ENCODE measurements at regions not wholly inside any gene's neighbourhood (a gene's known extent, or its start where the extent isn't known, plus 50 kb on each side); places are given as distances from the start of the nearest gene placed in this dataset.

GRCh38 chr2:16000642-16001041 is 60.3 kb downstream of the MYCN start:
- H3K27ac ChIP-seq (ENCODE audit: low read depth, low read length), result no peak overlapping the region
- no peak overlapping the region for H2AFZ ChIP-seq (ENCODE audit: low read depth, low read length, severe bottlenecking)
- no peak overlapping the region for H3K9ac ChIP-seq (ENCODE audit: low read length)
- no peaks in the 10 kb centered on the region for H4K20me1 ChIP-seq (ENCODE audit: low read depth, low read length)
- no peaks in the 10 kb centered on the region for H3F3A ChIP-seq (ENCODE audit: insufficient read depth)
- H3K4me2 ChIP-seq (ENCODE audit: low read depth, low read length, poor library complexity, severe bottlenecking), result no peak overlapping the region
- H3K79me2 ChIP-seq (ENCODE audit: insufficient read depth, low read length), result no peaks in the 10 kb centered on the region
- TF ChIP-seq CTCF (IDR thresholded peaks at IDR 0.05; ENCODE audit: insufficient read depth, low read length, poor library complexity, severe bottlenecking), result no peak
- no peak for TF ChIP-seq EZH2phosphoT487 (conservative IDR thresholded peaks at IDR 0.05; ENCODE audit: low read length)
- no peak overlapping the region for H3K4me3 ChIP-seq (ENCODE audit: insufficient read depth, low read length, poor library complexity, severe bottlenecking)
- H3K27me3 ChIP-seq (ENCODE audit: low read length), result no peaks in the 10 kb centered on the region
- no peaks in the 10 kb centered on the region for H3K36me3 ChIP-seq (ENCODE audit: low read length)
- no peaks in the 10 kb centered on the region for H3K9me3 ChIP-seq (ENCODE audit: insufficient read depth, low read length)
- H3K9me2 ChIP-seq (replicated peaks; ENCODE audit: insufficient read depth, low read length), result no peaks in the 10 kb centered on the region

GRCh38 chr2:15999596-16000469 is 59.5 kb downstream of the MYCN start:
- Histone ChIP-seq H3K9ac (ENCODE audit: low read length) (no peak overlapping the region), H3K4me2 (ENCODE audit: low read depth, low read length, poor library complexity, severe bottlenecking) (no peak overlapping the region), H3K27me3 (ENCODE audit: low read length) (no peaks in the 10 kb centered on the region), H4K20me1 (ENCODE audit: low read depth, low read length) (no peaks in the 10 kb centered on the region), H3K27ac (ENCODE audit: low read depth, low read length) (no peak overlapping the region), H3F3A (ENCODE audit: insufficient read depth) (no peaks in the 10 kb centered on the region), H3K4me3 (ENCODE audit: insufficient read depth, low read length, poor library complexity, severe bottlenecking) (no peak overlapping the region), H2AFZ (ENCODE audit: low read depth, low read length, severe bottlenecking) (no peak overlapping the region), H3K36me3 (ENCODE audit: low read length) (no peaks in the 10 kb centered on the region), H3K79me2 (ENCODE audit: insufficient read depth, low read length) (no peaks in the 10 kb centered on the region), H3K9me2 (replicated peaks; ENCODE audit: insufficient read depth, low read length) (no peaks in the 10 kb centered on the region), H3K9me3 (ENCODE audit: insufficient read depth, low read length) (no peaks in the 10 kb centered on the region)
- TF ChIP-seq CTCF (IDR thresholded peaks at IDR 0.05; ENCODE audit: insufficient read depth, low read length, poor library complexity, severe bottlenecking), result no peak
- no peak for TF ChIP-seq EZH2phosphoT487 (conservative IDR thresholded peaks at IDR 0.05; ENCODE audit: low read length)

GRCh38 chr2:15997728-15998280 is 57.5 kb downstream of the MYCN start:
- no peak for TF ChIP-seq EZH2phosphoT487 (conservative IDR thresholded peaks at IDR 0.05; ENCODE audit: low read length)
- TF ChIP-seq CTCF (IDR thresholded peaks at IDR 0.05; ENCODE audit: insufficient read depth, low read length, poor library complexity, severe bottlenecking), result no peak
- no peaks in the 10 kb centered on the region for H3K36me3 ChIP-seq (ENCODE audit: low read length)
- no peak overlapping the region for H2AFZ ChIP-seq (ENCODE audit: low read depth, low read length, severe bottlenecking)
- H3K79me2 ChIP-seq (ENCODE audit: insufficient read depth, low read length), result no peaks in the 10 kb centered on the region
- H3K4me3 ChIP-seq (ENCODE audit: insufficient read depth, low read length, poor library complexity, severe bottlenecking), result no peak overlapping the region
- no peak overlapping the region for H3K9ac ChIP-seq (ENCODE audit: low read length)
- H3K4me2 ChIP-seq (ENCODE audit: low read depth, low read length, poor library complexity, severe bottlenecking), result no peak overlapping the region
- H3K9me2 ChIP-seq (replicated peaks; ENCODE audit: insufficient read depth, low read length), result no peaks in the 10 kb centered on the region
- no peaks in the 10 kb centered on the region for H3F3A ChIP-seq (ENCODE audit: insufficient read depth)
- H3K27ac ChIP-seq (ENCODE audit: low read depth, low read length), result no peak overlapping the region
- H3K9me3 ChIP-seq (ENCODE audit: insufficient read depth, low read length), result no peaks in the 10 kb centered on the region
- H3K27me3 ChIP-seq (ENCODE audit: low read length), result no peaks in the 10 kb centered on the region
- H4K20me1 ChIP-seq (ENCODE audit: low read depth, low read length), result no peaks in the 10 kb centered on the region
